ENCODE measurements at regions not wholly inside any gene's neighbourhood (a gene's known extent, or its start where the extent isn't known, plus 50 kb on each side); places are given as distances from the start of the nearest gene placed in this dataset.

DNA sequence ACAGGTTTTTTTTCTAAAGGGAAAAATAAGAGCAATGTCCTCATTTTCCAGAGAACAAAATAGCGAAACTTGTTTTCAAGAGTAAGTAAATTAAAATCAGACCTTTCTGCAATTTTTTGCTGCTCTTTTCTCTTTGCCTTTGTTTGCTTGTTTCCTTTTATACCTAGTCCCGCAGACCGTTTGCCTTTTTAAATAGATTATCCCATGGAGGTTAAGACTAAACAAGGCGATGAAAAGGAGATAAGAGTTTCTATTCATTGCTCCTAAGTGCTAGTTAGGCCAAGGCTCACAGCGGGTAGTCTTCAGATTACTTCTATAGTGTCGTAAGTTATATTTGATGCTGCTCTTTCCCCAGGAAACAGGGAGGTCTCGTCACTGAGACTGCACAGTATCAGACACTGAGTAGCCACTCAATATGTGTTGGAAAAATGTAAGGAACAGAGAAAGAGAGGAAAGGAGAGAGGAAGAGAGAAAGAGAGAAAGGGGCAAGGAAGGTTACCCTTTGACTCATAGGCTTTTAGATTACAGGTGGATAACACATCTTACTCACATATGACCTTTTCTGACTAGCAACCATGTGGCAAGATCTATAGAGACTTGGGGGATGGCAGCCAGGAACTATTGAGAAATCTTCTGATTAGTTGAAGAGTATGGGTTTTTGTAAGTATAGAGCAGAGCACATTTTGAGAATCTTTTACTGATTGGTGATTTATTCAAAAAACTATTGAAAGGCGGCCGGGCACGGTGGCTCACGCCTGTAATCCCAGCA is 107.5 kb upstream of the PARP11 start:
- H3K4me3 ChIP-seq (replicated peaks; ENCODE audit: low read depth, low read length): no peak overlapping the region
- DNase-seq (ENCODE audit: extremely low read depth, insufficient read length): no peak
- TF ChIP-seq CTCF (IDR thresholded peaks at IDR 0.05; ENCODE audit: insufficient read depth, low read length, poor library complexity, severe bottlenecking): no peak
- no peaks in the 10 kb centered on the region for H3K36me3 ChIP-seq (ENCODE audit: control insufficient read depth, insufficient read depth, low read length)
- no peaks in the 10 kb centered on the region for H3K27me3 ChIP-seq (replicated peaks; ENCODE audit: control insufficient read depth, insufficient read depth, low read length)

- no peak for DNase-seq (ENCODE audit: extremely low read depth, insufficient read length)
- Histone ChIP-seq H3K36me3 (ENCODE audit: control insufficient read depth, insufficient read depth, low read length) (no peaks in the 10 kb centered on the region), H3K27me3 (replicated peaks; ENCODE audit: control insufficient read depth, insufficient read depth, low read length) (no peaks in the 10 kb centered on the region), H3K4me3 (replicated peaks; ENCODE audit: low read depth, low read length) (no peak overlapping the region)
- TF ChIP-seq CTCF (IDR thresholded peaks at IDR 0.05; ENCODE audit: insufficient read depth, low read length, poor library complexity, severe bottlenecking): no peak
Observed at GRCh38 chr12:3977621-3978020, 104.4 kb upstream of the PARP11 start.

DNA sequence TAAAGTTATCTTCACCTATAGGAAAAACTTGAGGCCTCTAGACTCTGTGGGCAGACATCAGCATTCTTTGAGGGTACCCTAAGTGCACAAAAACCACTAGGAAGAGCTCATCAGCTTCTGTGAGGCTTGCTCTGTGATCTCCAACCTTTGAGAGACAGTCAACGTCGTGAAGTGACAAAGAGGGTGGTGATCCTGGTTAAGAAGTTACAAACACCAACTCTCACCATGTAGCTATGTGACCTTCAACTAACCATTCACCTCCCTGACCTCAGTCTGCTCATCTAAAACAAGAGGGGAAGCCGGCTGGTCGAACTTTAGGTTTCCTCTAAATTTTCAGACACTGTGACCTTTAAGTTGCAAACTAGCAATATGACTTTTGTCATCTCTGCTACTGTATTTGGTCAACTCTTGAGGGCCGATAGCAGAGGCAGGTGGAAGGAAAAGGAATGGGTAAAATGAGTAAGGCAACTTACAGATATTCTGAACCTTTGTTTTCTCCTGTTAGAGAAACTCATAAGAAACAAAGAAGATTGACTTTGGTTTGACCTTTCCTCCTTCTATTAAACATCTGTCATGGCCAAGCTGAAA is 103.2 kb upstream of the PARP11 start:
- TF ChIP-seq CTCF (IDR thresholded peaks at IDR 0.05; ENCODE audit: insufficient read depth, low read length, poor library complexity, severe bottlenecking): no peak
- H3K4me3 ChIP-seq (replicated peaks; ENCODE audit: low read depth, low read length): no peak overlapping the region
- H3K27me3 ChIP-seq (replicated peaks; ENCODE audit: control insufficient read depth, insufficient read depth, low read length): no peaks in the 10 kb centered on the region
- H3K36me3 ChIP-seq (ENCODE audit: control insufficient read depth, insufficient read depth, low read length): no peaks in the 10 kb centered on the region
- DNase-seq (ENCODE audit: extremely low read depth, insufficient read length): no peak

DNA sequence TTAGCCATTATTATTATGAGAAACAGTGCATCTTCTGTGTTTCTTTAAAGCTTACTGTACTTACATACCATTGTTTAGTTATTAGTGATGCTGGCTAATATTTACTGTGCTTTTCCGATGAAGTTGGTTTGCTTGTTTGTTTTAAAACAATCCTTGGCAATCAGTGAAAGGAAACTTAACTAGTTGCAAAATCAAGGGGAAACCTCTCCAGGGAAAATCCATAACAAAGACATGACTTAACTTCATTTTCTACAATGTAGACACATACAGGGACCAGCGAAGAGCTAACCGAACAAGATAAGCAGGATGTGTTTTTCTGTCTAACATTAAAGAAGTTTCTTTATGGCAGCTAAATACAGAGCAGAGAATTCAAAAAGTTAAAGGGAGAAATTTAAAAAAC is 102.5 kb upstream of the PARP11 start:
- H3K27me3 ChIP-seq (replicated peaks; ENCODE audit: control insufficient read depth, insufficient read depth, low read length): no peaks in the 10 kb centered on the region

GRCh38 chr12:3974883-3975282 is 101.7 kb upstream of the PARP11 start:
- no peak for DNase-seq (ENCODE audit: extremely low read depth, insufficient read length)
- TF ChIP-seq CTCF (IDR thresholded peaks at IDR 0.05; ENCODE audit: insufficient read depth, low read length, poor library complexity, severe bottlenecking): no peak
- no peaks in the 10 kb centered on the region for H3K36me3 ChIP-seq (ENCODE audit: control insufficient read depth, insufficient read depth, low read length)
- no peak overlapping the region for H3K4me3 ChIP-seq (replicated peaks; ENCODE audit: low read depth, low read length)
- no peaks in the 10 kb centered on the region for H3K27me3 ChIP-seq (replicated peaks; ENCODE audit: control insufficient read depth, insufficient read depth, low read length)

More for the DNA sequence above, 102.5 kb upstream of the PARP11 start:
- TF ChIP-seq CTCF (IDR thresholded peaks at IDR 0.05; ENCODE audit: insufficient read depth, low read length, poor library complexity, severe bottlenecking): no peak
- no peaks in the 10 kb centered on the region for H3K36me3 ChIP-seq (ENCODE audit: control insufficient read depth, insufficient read depth, low read length)
- no peak overlapping the region for H3K4me3 ChIP-seq (replicated peaks; ENCODE audit: low read depth, low read length)
- no peak for DNase-seq (ENCODE audit: extremely low read depth, insufficient read length)

Data from GM06990 (cell line).